Activated CD4-positive, alpha-beta T cell treated with anti-CD3 and anti-CD28 coated beads, Interleukin-2, amount 50 U/mL, for 16 hours (primary cell): ENCODE measurements at regions not wholly inside any gene's neighbourhood (a gene's known extent, or its start where the extent isn't known, plus 50 kb on each side); places are given as distances from the start of the nearest gene placed in this dataset.
"Not testable (repeated sequence)": the region's sequence is repeated elsewhere in the genome, so short reads cannot be mapped to it uniquely, and the experiment has no call there.

Source experiments
- DNase-seq: peaks from one replicate; pipeline ENCODE4 v3.0.0-alpha.2; 2020

- peak; percentile 12 for DNase-seq
These were observed 367.4 kb downstream of the BTG1 start for GRCh38 chr12:91778091-91778832.

- peak; percentile 11 for DNase-seq
These were observed 368.2 kb downstream of the BTG1 start for GRCh38 chr12:91777268-91777992.

GRCh38 chr12:91774434-91774921, 371.2 kb downstream of the BTG1 start:
- DNase-seq = no peak

- DNase-seq = no peak
These were observed 371.8 kb downstream of the BTG1 start for GRCh38 chr12:91773749-91774429.

- DNase-seq = no peak
These were observed 373.2 kb downstream of the BTG1 start for GRCh38 chr12:91772411-91772810.

- no peak for DNase-seq
These were observed 375.9 kb downstream of the BTG1 start for GRCh38 chr12:91769736-91770135.

GRCh38 chr12:91767237-91767636, 378.4 kb downstream of the BTG1 start:
- DNase-seq = no peak

- DNase-seq = no peak
These were observed 379.2 kb downstream of the BTG1 start for GRCh38 chr12:91766454-91766853.

GRCh38 chr12:91763654-91764370, 381.8 kb downstream of the BTG1 start:
- DNase-seq = no peak

- DNase-seq = no peak
These were observed 392.0 kb downstream of the BTG1 start for GRCh38 chr12:91753649-91754048.

- DNase-seq = no peak
These were observed 398.7 kb downstream of the BTG1 start for GRCh38 chr12:91746976-91747375.

GRCh38 chr12:91744597-91744996, 401.0 kb downstream of the BTG1 start:
- DNase-seq = no peak

- no peak for DNase-seq
These were observed 401.8 kb downstream of the BTG1 start for GRCh38 chr12:91743704-91744321.

- no peak for DNase-seq
These were observed 402.4 kb downstream of the BTG1 start for GRCh38 chr12:91743280-91743679.

- DNase-seq = no peak
These were observed 403.7 kb downstream of the BTG1 start for GRCh38 chr12:91741932-91742331.

- not testable (repeated sequence) for DNase-seq
These were observed 411.8 kb downstream of the BTG1 start for GRCh38 chr12:91733846-91734245.

- DNase-seq = no peak
These were observed 413.6 kb downstream of the BTG1 start for GRCh38 chr12:91732086-91732485.

GRCh38 chr12:91729543-91729942, 416.1 kb downstream of the BTG1 start:
- no peak for DNase-seq

GRCh38 chr12:91723191-91723590, 422.5 kb downstream of the BTG1 start:
- no peak for DNase-seq

GRCh38 chr12:91722072-91722471, 423.6 kb downstream of the BTG1 start:
- DNase-seq = peak; percentile 60

- no peak for DNase-seq
These were observed 424.6 kb downstream of the BTG1 start for GRCh38 chr12:91721023-91721422.

GRCh38 chr12:91718326-91718725, 427.3 kb downstream of the BTG1 start:
- no peak for DNase-seq

GRCh38 chr12:91717804-91718203, 427.8 kb downstream of the BTG1 start:
- no peak for DNase-seq
